ENCODE measurements at regions not wholly inside any gene's neighbourhood (a gene's known extent, or its start where the extent isn't known, plus 50 kb on each side); places are given as distances from the start of the nearest gene placed in this dataset.
"Not testable (repeated sequence)": the region's sequence is repeated elsewhere in the genome, so short reads cannot be mapped to it uniquely, and the experiment has no call there.

DNA sequence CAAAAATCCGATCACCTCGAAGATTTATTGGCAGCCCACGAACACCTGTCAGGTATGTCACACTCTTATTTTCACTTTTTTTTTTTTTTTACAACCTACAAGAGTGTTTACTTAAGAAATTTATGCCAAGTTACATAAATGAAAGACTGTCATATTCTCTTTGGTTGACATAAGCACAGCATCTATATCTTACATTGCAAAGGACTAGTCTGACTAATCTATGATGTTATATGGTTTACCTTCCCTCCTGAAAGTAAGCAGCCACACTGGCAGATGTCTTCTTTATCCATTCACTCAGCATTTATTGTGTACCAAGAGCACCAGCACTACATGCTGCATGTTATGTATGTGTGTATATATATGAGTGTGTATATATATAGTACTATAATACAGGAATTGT lies 156.3 kb downstream of the CDRT15L2 start:
- no peak for ATAC-seq (ENCODE audit: low read depth)
- H3K27ac Mint-ChIP-seq, result no peak overlapping the region
- peaks cover 4% of the 10 kb centered on the region for H3K36me3 Mint-ChIP-seq

DNA sequence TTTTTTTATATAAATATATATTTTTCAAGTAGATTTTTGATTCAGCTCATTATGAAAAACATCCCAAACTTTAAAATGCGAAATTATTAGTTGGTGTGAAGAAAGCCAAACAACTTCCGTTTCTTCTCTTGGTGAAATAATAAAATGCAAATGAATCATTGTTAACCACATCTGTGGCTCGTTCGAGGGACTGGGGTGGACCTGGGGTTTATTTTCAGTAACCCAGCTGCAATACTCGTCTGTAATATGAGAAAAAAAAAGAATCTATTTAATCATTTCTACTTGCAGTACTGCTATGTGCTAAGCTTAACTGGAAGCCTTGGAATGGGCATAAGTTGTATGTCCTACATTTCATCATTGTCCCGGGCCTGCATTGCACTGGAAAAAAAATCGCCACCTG lies 158.1 kb downstream of the CDRT15L2 start:
- not testable (repeated sequence) for H3K4me1 Mint-ChIP-seq; H3K27me3 Mint-ChIP-seq; H3K9me3 Mint-ChIP-seq; H3K36me3 Mint-ChIP-seq; H3K27ac Mint-ChIP-seq; DNase-seq (ENCODE audit: low spot score in 2 of 2); H3K4me3 Mint-ChIP-seq
- peak; percentile 55 for ATAC-seq (ENCODE audit: low read depth)

More for the DNA sequence above, 156.3 kb downstream of the CDRT15L2 start:
- DNase-seq (ENCODE audit: low spot score in 2 of 2), result no peak
- Mint-ChIP-seq H3K9me3 (no peaks in the 10 kb centered on the region), H3K4me3 (no peak overlapping the region), H3K4me1 (peaks cover 4% of the 10 kb centered on the region), H3K27me3 (no peaks in the 10 kb centered on the region)

DNA sequence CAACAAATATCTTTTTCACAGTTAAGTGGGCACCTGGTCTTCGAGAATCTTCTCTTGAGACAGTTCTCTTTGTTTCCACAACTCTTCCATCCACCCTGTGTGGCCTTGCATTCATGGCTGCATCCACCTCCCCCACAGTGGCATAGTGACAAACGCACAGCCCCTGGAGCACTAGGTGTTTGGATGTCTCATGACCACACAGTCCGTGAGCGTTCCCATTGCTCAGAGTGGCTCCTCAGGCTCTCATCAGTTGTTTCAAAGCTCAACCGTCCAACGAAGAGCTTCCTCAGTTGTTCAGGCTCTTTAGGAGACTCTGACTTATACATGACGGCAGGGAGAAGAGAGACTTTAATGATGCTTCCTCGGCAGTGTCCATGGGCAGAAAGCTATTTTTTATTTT lies 191.6 kb downstream of the CDRT15L2 start:
- Mint-ChIP-seq H3K4me3 (no peak overlapping the region), H3K27ac (no peak overlapping the region), H3K4me1 (peaks cover 6% of the 10 kb centered on the region), H3K36me3 (peaks cover 3% of the 10 kb centered on the region), H3K27me3 (peaks cover 1% of the 10 kb centered on the region), H3K9me3 (peaks cover 1% of the 10 kb centered on the region)
- no peak for DNase-seq (ENCODE audit: low spot score in 2 of 2)
- no peak for ATAC-seq (ENCODE audit: low read depth)

DNA sequence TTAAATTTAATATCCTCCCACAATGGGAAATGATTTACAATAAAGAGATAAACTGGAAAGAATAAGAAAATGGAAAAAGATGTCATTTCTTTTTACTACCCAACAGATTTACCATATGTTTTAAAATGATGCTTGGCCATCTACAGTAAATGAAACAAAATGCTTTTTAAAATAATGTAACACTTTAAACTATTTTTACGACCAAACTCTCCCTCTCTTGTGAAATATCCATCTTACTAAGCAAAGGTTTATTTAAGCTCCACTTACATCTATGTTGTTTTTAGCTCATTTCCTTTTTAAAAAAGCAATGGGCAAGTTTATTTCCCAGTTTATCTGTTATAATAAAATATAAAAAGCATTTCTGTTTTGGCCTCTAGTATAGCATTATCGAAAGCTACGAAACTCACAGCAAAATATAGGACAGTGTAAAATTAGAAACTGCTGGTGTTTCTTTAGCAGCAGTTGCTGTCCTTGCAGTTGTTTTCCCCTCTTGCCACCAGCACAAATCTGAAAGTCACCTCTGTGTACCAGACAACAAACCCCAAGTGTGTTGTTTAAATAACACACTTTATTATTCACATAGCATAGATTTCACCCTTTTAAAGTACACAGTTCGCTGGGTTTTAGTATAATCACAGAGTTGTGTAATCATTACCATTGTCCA lies 195.1 kb downstream of the CDRT15L2 start:
- Mint-ChIP-seq H3K27ac (no peak overlapping the region), H3K4me3 (no peak overlapping the region), H3K9me3 (peaks cover 1% of the 10 kb centered on the region), H3K36me3 (peaks cover 5% of the 10 kb centered on the region), H3K27me3 (no peaks in the 10 kb centered on the region), H3K4me1 (peaks cover 8% of the 10 kb centered on the region)
- no peak for DNase-seq (ENCODE audit: low spot score in 2 of 2)
- no peak for ATAC-seq (ENCODE audit: low read depth)

DNA sequence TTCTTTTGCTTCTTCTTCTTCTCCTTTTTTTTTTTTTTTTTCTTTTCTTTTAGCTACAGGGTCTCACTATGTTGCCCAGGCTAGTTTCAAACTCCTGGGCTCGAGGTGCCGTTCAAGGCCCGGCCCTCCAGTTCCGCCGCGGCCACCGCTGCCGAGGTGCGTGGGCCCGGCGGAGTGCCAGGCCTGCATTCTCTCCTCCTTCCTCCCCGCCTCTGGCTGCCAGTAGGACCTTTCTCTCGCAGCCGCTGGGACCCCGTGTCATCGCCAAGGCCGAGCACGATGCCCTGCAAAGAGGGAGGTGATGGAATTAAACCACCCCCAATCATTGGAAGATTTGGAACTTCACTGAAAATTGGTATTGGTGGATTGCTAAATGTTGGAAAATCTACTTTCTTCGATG lies 195.8 kb downstream of the CDRT15L2 start:
- peaks cover 1% of the 10 kb centered on the region for H3K9me3 Mint-ChIP-seq
- H3K4me3 Mint-ChIP-seq, result no peak overlapping the region
- no peak for ATAC-seq (ENCODE audit: low read depth)
- peaks cover 5% of the 10 kb centered on the region for H3K36me3 Mint-ChIP-seq
- no peak for DNase-seq (ENCODE audit: low spot score in 2 of 2)
- peaks cover 8% of the 10 kb centered on the region for H3K4me1 Mint-ChIP-seq
- no peak overlapping the region for H3K27ac Mint-ChIP-seq
- no peaks in the 10 kb centered on the region for H3K27me3 Mint-ChIP-seq

DNA sequence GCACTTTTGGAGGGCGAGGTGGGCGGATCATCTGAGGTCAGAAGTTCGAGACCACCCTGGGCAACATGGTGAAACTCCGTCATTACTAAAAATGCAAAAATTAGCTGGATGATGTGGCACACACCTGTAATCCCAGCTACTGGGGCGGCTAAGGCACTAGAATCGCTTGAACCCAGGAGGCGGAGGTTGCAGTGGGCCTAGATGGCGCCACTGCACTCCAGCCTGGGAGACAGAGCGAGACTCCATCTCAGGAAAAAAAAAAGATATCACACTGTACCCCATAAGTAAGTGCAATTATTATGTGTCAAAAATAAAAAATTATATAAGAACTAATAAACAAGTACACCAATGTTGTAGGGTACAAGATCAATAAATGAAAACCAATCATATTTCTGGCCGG lies 200.0 kb downstream of the CDRT15L2 start:
- Mint-ChIP-seq H3K27me3 (no peaks in the 10 kb centered on the region), H3K27ac (no peak overlapping the region), H3K4me1 (peaks cover 6% of the 10 kb centered on the region), H3K9me3 (peaks cover 1% of the 10 kb centered on the region), H3K36me3 (peaks cover 5% of the 10 kb centered on the region), H3K4me3 (no peak overlapping the region)
- ATAC-seq (ENCODE audit: low read depth) (no peak), DNase-seq (ENCODE audit: low spot score in 2 of 2) (no peak)

DNA sequence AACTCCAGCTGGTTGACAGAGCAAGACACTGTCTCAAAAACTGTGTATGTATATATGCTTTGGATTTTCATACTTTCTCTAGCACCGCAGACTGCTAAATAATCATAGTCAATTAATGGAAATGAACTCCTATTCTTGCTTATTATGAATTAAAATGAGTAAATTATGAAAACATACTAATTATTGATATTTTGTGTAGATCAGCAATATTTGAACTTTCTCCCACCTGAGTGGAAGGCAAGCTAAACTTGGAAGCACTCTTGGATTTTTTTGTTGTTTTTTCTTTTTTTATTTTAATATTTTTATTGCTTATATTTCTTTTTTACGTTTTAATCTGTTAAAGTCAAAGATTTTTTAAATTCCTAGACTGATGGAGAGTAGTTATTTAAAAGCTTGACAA lies 201.7 kb downstream of the CDRT15L2 start:
- Mint-ChIP-seq H3K27me3 (no peaks in the 10 kb centered on the region), H3K9me3 (no peaks in the 10 kb centered on the region), H3K4me3 (no peak overlapping the region), H3K4me1 (peaks cover 10% of the 10 kb centered on the region), H3K36me3 (peaks cover 3% of the 10 kb centered on the region), H3K27ac (no peak overlapping the region)
- no peak for ATAC-seq (ENCODE audit: low read depth)
- no peak for DNase-seq (ENCODE audit: low spot score in 2 of 2)

DNA sequence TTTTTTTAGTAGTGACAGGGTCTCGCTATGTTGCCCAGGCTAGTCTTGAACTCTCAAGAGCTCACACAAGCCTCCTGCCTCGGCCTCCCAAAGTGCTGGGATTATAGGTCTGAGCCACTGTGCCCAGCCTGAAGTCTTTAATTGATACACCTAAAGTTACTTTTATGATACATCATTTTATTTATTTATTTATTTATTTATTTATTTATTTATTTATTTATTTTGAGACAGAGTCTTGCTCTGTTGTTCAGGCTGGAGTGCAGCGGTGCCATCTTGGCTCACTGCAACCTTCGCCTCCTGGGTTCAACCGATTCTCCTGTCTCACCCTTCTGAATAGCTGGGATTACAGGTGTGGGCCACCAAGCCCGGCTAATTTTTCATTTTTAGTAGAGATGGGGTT lies 202.3 kb downstream of the CDRT15L2 start:
- DNase-seq (ENCODE audit: low spot score in 2 of 2); H3K4me3 Mint-ChIP-seq; H3K27ac Mint-ChIP-seq; ATAC-seq (ENCODE audit: low read depth); H3K27me3 Mint-ChIP-seq; H3K4me1 Mint-ChIP-seq; H3K36me3 Mint-ChIP-seq; H3K9me3 Mint-ChIP-seq: not testable (repeated sequence)

DNA sequence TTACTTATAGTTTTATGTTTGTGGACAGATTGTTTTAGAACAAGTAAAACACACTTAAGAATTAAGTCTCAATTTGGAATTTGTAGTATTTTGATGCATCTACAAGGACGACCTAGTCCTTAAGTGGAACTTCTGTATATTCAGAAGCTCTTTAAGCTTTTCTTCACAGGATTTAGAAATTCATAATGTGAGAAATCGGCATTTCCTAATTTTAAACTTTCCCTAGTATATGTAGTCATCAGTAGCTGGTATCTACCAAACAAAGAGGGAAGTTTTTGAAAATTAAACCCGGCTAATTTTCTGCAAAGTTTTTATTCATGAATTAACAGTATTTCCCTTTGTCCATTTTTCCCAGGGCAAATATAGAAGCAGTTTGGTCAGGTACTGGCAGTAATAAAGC lies 203.6 kb downstream of the CDRT15L2 start:
- Mint-ChIP-seq H3K27me3 (no peaks in the 10 kb centered on the region), H3K36me3 (no peaks in the 10 kb centered on the region), H3K27ac (no peak overlapping the region), H3K4me3 (no peak overlapping the region), H3K4me1 (peaks cover 10% of the 10 kb centered on the region), H3K9me3 (no peaks in the 10 kb centered on the region)
- DNase-seq (ENCODE audit: low spot score in 2 of 2), result no peak
- no peak for ATAC-seq (ENCODE audit: low read depth)

DNA sequence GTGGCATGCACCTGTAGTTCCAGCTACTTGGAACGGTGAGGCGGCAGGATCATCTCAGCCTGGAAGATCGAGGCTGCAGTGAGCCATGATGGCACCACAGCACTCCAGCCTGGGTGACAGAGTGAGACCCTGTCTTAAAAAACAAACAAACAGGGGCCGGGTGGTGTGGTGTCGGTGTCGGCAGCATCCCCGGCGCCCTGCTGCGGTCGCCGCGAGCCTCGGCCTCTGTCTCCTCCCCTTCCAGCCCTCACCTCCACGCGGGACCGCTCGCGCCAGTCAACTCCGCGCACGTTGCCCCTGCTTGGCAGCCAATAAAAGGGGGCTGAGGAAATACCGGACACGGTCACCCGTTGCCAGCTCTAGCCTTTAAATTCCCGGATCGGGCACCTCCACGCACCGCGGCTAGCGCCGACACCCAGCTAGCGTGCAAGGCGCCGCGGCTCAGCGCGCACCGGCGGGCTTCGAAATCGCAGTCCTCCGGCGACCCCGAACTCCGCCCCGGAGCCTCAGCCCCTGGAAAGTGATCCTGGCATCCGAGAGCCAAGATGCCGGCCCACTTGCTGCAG lies 204.7 kb downstream of the CDRT15L2 start:
- H3K4me1 Mint-ChIP-seq, result peaks cover 6% of the 10 kb centered on the region
- H3K27me3 Mint-ChIP-seq, result no peaks in the 10 kb centered on the region
- DNase-seq (ENCODE audit: low spot score in 2 of 2) (no peak), ATAC-seq (ENCODE audit: low read depth) (peak; percentile 67)
- H3K9me3 Mint-ChIP-seq, result no peaks in the 10 kb centered on the region
- H3K4me3 Mint-ChIP-seq, result peak overlapping the region; percentile 39
- no peak overlapping the region for H3K27ac Mint-ChIP-seq
- H3K36me3 Mint-ChIP-seq, result no peaks in the 10 kb centered on the region

DNA sequence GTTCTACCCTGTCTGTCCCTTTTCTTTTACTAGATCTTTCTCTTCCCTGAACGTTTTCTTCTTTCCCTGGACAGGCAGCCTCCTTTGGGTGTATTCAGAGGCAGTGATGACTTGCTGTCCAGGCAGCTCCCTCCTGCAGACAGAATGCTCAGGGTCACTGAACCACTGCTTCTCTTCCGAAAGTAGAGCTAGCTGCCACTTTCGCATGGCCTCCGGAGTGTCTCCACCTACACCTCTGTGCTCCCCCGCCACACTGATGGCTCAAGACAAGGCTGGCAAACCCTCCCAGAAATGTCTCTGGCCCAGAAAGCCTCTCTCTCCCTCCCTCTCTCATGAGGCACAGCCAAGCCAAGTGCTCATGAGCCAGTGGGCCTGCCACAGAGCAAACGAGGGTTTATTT lies 207.8 kb downstream of the CDRT15L2 start:
- peaks cover 6% of the 10 kb centered on the region for H3K4me1 Mint-ChIP-seq
- no peak overlapping the region for H3K4me3 Mint-ChIP-seq
- ATAC-seq (ENCODE audit: low read depth) (no peak), DNase-seq (ENCODE audit: low spot score in 2 of 2) (no peak)
- no peaks in the 10 kb centered on the region for H3K9me3 Mint-ChIP-seq
- H3K27ac Mint-ChIP-seq, result no peak overlapping the region
- H3K36me3 Mint-ChIP-seq, result no peaks in the 10 kb centered on the region
- H3K27me3 Mint-ChIP-seq, result no peaks in the 10 kb centered on the region

DNA sequence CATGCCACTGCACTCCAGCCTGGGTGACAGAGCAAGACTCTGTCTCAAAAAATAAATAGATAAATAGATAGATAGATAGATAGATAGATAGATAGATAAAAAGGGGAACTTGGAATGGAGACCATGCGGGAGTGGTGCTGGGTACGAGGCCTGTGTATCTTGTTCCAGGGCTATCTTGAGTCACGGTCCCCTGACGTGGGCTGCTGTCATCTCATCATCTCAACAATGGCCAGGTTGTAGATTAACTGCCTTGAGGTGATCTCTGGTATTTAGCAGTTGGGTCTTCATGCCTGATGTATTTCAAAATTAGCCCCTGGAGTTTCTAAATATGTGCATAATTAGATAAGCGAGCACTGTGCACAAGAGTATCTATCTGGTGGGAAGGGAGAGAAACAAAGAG lies 212.1 kb downstream of the CDRT15L2 start:
- Mint-ChIP-seq H3K36me3 (no peaks in the 10 kb centered on the region), H3K27me3 (no peaks in the 10 kb centered on the region), H3K27ac (no peak overlapping the region), H3K4me3 (no peak overlapping the region), H3K9me3 (no peaks in the 10 kb centered on the region), H3K4me1 (peaks cover 3% of the 10 kb centered on the region)
- no peak for DNase-seq (ENCODE audit: low spot score in 2 of 2)
- ATAC-seq (ENCODE audit: low read depth), result no peak

DNA sequence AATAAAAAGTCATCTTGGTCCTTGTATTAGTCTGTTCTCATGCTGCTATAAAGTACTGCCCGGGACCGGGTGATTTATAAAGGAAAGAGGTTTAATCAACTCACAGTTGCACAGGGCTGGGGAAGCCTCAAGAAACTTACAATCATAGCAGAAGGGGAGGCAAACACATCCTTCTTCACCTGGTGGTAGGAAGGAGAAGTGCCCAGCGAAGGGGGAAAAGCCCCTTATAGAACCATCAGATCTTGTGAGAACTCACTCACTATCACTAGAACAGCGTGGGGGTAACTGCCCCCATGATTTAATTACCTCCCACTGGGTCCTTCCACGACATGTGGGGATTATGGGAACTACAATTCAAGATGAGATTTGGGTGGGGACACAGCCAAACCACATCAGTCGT lies 215.0 kb downstream of the CDRT15L2 start:
- ATAC-seq (ENCODE audit: low read depth); H3K4me3 Mint-ChIP-seq; H3K4me1 Mint-ChIP-seq; H3K9me3 Mint-ChIP-seq; H3K27ac Mint-ChIP-seq; H3K36me3 Mint-ChIP-seq; H3K27me3 Mint-ChIP-seq; DNase-seq (ENCODE audit: low spot score in 2 of 2): not testable (repeated sequence)

DNA sequence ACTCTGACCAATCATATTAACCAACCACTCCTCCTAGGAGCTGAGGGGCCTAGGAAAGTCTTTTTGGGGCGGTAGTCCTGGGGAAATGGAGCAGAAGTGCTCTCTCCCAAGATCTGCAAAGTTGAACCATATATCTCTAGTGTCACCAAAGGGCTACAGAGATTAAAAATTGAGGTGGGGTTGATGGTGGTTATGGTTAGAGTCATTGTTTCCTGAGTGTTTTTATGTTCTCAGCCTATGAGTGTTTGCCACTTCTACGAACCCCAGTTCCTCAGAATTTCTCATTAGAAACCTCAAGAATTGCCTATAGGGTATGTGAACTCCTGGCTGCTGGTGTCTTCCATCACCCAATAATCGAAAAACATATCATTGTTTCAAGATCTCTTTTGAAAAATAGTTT lies 217.8 kb downstream of the CDRT15L2 start:
- Mint-ChIP-seq H3K4me3 (no peak overlapping the region), H3K36me3 (peaks cover 1% of the 10 kb centered on the region), H3K27ac (no peak overlapping the region), H3K27me3 (peaks cover 1% of the 10 kb centered on the region), H3K9me3 (no peaks in the 10 kb centered on the region), H3K4me1 (peaks cover 5% of the 10 kb centered on the region)
- ATAC-seq (ENCODE audit: low read depth) (no peak), DNase-seq (ENCODE audit: low spot score in 2 of 2) (no peak)

DNA sequence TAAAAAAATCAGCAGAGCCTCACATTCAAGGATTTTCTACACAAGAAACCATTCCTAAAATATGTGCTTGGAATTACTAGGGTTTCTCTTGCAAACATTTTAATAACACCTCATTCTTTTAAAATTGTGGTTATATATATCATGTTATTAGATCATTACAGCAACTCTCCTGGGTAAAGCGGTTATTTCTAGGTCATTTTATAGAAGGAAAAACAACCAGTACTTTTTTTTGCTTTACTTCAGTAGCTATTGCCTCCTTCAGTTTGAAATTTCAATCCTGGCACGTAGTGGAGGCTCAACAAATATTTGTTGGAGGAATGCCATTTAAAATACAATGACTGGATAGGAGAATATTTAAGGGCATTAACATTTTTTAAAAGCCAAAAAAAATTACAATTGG lies 220.6 kb downstream of the CDRT15L2 start:
- Mint-ChIP-seq H3K27ac (no peak overlapping the region), H3K36me3 (peaks cover 1% of the 10 kb centered on the region), H3K27me3 (peaks cover 1% of the 10 kb centered on the region), H3K9me3 (peaks cover under 1% of the 10 kb centered on the region), H3K4me3 (no peak overlapping the region), H3K4me1 (peaks cover 5% of the 10 kb centered on the region)
- DNase-seq (ENCODE audit: low spot score in 2 of 2) (no peak), ATAC-seq (ENCODE audit: low read depth) (no peak)

All from memory B cell (primary cell).